PC-9 (cell line): ENCODE measurements at regions not wholly inside any gene's neighbourhood (a gene's known extent, or its start where the extent isn't known, plus 50 kb on each side); places are given as distances from the start of the nearest gene placed in this dataset.

Experiments
- BruUV-seq: library from RNA; stranded (reverse); fragments of 400-500 nt; replicated peaks from 2 replicates; lab custom pipeline; 2021; lab: Mats Ljungman, UMichigan
- CTCF ChIA-PET: fragments of 300-600 bp; sonication (Branson Sonifier 250); formaldehyde crosslinking; loops from one replicate; lab custom pipeline; 2022; ENCODE audit warnings: antibody characterized with exemption; lab: Charles Lee
- POLR2A ChIA-PET: fragments of 300-600 bp; sonication (Branson Sonifier 250); formaldehyde crosslinking; loops from one replicate; lab custom pipeline; 2022; ENCODE audit warnings: antibody characterized with exemption; ENCODE audit not compliant: unreplicated experiment; lab: Charles Lee
- DNase-seq, 2 experiments: peaks; one replicate each; pipeline versions ENCODE4 v3.0.0 to v3.0.0-alpha.2; 2015 to 2022; ENCODE audit warnings: mixed read lengths in 1 of 2
- H2AFZ ChIP-seq: fragments of 200-600 bp; sonication (generic); 2 replicates; pipeline ENCODE4 v1.8.1; 2017; ENCODE audit warnings: antibody characterized with exemption
- H3F3A ChIP-seq: fragments of 200-600 bp; sonication (generic); 2 replicates; pipeline ENCODE4 v1.8.1; 2017; ENCODE audit warnings: antibody characterized with exemption, mild to moderate bottlenecking, low read depth; ENCODE audit not compliant: insufficient read depth
- H3K27ac ChIP-seq: fragments of 200-600 bp; sonication (generic); 2 replicates; pipeline ENCODE4 v1.6.1; 2016; ENCODE audit warnings: mixed run types
- H3K27me3 ChIP-seq: fragments of 200-600 bp; sonication (generic); 2 replicates; pipeline ENCODE4 v1.6.1; 2016; ENCODE audit warnings: low read depth, mixed run types; ENCODE audit not compliant: insufficient read depth
- H3K36me3 ChIP-seq: fragments of 200-600 bp; sonication (generic); 2 replicates; pipeline ENCODE4 v1.6.1; 2016; ENCODE audit warnings: low read depth, mixed run types
- H3K4me1 ChIP-seq: fragments of 200-600 bp; sonication (generic); replicated peaks from 2 replicates; pipeline ENCODE4 v1.6.1; 2016; ENCODE audit warnings: mixed run types; ENCODE audit not compliant: insufficient read depth
- H3K4me2 ChIP-seq: fragments of 200-600 bp; sonication (generic); 2 replicates; pipeline ENCODE4 v1.6.1; 2017; ENCODE audit warnings: mixed run types
- H3K4me3 ChIP-seq: fragments of 200-600 bp; sonication (generic); 2 replicates; pipeline ENCODE4 v1.6.1; 2016; ENCODE audit warnings: mixed run types
- H3K79me2 ChIP-seq: fragments of 200-600 bp; sonication (generic); 2 replicates; pipeline ENCODE4 v1.6.1; 2017; ENCODE audit warnings: low read depth, mixed run types
- H3K9me2 ChIP-seq: fragments of 200-600 bp; sonication (generic); 2 replicates; pipeline ENCODE4 v1.8.1; 2017; ENCODE audit warnings: mild to moderate bottlenecking; ENCODE audit not compliant: insufficient read depth
- H3K9me3 ChIP-seq: fragments of 200-600 bp; sonication (generic); 2 replicates; pipeline ENCODE4 v1.8.1; 2016; ENCODE audit warnings: low read depth; ENCODE audit not compliant: insufficient read depth
- H4K20me1 ChIP-seq: fragments of 200-600 bp; sonication (generic); 2 replicates; pipeline ENCODE4 v1.8.1; 2017; ENCODE audit not compliant: insufficient read depth
- CTCF ChIP-seq: fragments of 200-600 bp; sonication (generic); conservative IDR thresholded peaks from 2 replicates; pipeline ENCODE4 v1.6.1; 2017; ENCODE audit warnings: mixed run types, antibody characterized with exemption, mild to moderate bottlenecking, moderate library complexity
- EZH2 ChIP-seq: fragments of 200-600 bp; sonication (generic); IDR thresholded peaks from 2 replicates; pipeline ENCODE4 v1.8.0; 2017; ENCODE audit warnings: antibody characterized with exemption, low read depth
- intact Hi-C: fragments of 100-400 bp; cut with micrococcal nuclease; formaldehyde crosslinking; loops from one replicate; pipeline ENCODE4 v1.10.0; 2022; ENCODE audit not compliant: unreplicated experiment

- no peaks in the 10 kb centered on the region for H3K36me3 ChIP-seq
- peaks cover 33% of the 10 kb centered on the region for H3K79me2 ChIP-seq
- no peak overlapping the region for H3K27ac ChIP-seq
- peak overlapping the region; percentile 84 for H3K4me2 ChIP-seq
- no peaks in the 10 kb centered on the region for H3K9me3 ChIP-seq
- intact Hi-C loops: no loop called here
- no peaks in the 10 kb centered on the region for H3K27me3 ChIP-seq
- no peaks in the 10 kb centered on the region for H3F3A ChIP-seq
- peak overlapping the region; percentile 66 for H3K4me3 ChIP-seq
- no TSS peak for BruUV-seq
- 0 out of 2 replicates have a peak overlapping the region, but pooled peaks have one; percentile 93 for H2AFZ ChIP-seq
- POLR2A ChIA-PET: no interaction called here
- H3K9me2 ChIP-seq: peaks cover 5% of the 10 kb centered on the region; the same call in 1 of the 2 replicates
- CTCF ChIA-PET: no interaction called here
- DNase-seq: no peak
- no peaks in the 10 kb centered on the region for H4K20me1 ChIP-seq
- no peak for TF ChIP-seq EZH2
- no peak for TF ChIP-seq CTCF
- H3K4me1 ChIP-seq: peaks cover 19% of the 10 kb centered on the region; the same call in 1 of the 2 replicates
Measured at GRCh38 chr7:112937651-112938415, 147.6 kb upstream of the TMEM168 start.

- H4K20me1 ChIP-seq: no peaks in the 10 kb centered on the region
- no peak for TF ChIP-seq CTCF
- no peak for TF ChIP-seq EZH2
- ChIA-PET POLR2A (interaction anchor here (0.7 kb wide), 1 partner anchor 1373 kb away, joined by 3 read pairs; no protein-coding TSS in a partner anchor), CTCF (no interaction called here)
- no TSS peak for BruUV-seq
- peaks cover 27% of the 10 kb centered on the region for H3K79me2 ChIP-seq
- no peaks in the 10 kb centered on the region for H3K9me2 ChIP-seq
- H3K4me2 ChIP-seq: no peak overlapping the region
- no peaks in the 10 kb centered on the region for H3K27me3 ChIP-seq
- no peak for DNase-seq
- no peaks in the 10 kb centered on the region for H3K9me3 ChIP-seq
- intact Hi-C loops: no loop called here
- H3K36me3 ChIP-seq: no peaks in the 10 kb centered on the region
- no peak overlapping the region for H3K27ac ChIP-seq
- no peak overlapping the region for H3K4me3 ChIP-seq
- H3F3A ChIP-seq: no peaks in the 10 kb centered on the region
- H2AFZ ChIP-seq: no peak overlapping the region
- peaks cover 8% of the 10 kb centered on the region; the same call in 1 of the 2 replicates for H3K4me1 ChIP-seq
Measured at GRCh38 chr7:112933598-112933997, 143.4 kb upstream of the TMEM168 start.

GRCh38 chr7:112930787-112931186 is 140.6 kb upstream of the TMEM168 start:
- CTCF ChIA-PET: no interaction called here
- POLR2A ChIA-PET: interaction anchor here (0.6 kb wide), 1 partner anchor 114 kb away, joined by 10 read pairs; no protein-coding TSS in a partner anchor
- Histone ChIP-seq H3F3A (no peaks in the 10 kb centered on the region), H3K79me2 (no peaks in the 10 kb centered on the region; the same call in 1 of the 2 replicates), H3K27ac (no peak overlapping the region), H3K36me3 (no peaks in the 10 kb centered on the region), H3K9me2 (no peaks in the 10 kb centered on the region), H2AFZ (no peak overlapping the region), H3K4me3 (no peak overlapping the region), H3K9me3 (no peaks in the 10 kb centered on the region), H3K27me3 (no peaks in the 10 kb centered on the region), H3K4me2 (no peak overlapping the region), H3K4me1 (no peaks in the 10 kb centered on the region), H4K20me1 (peaks cover 5% of the 10 kb centered on the region; the same call in 1 of the 2 replicates)
- no peak for DNase-seq
- intact Hi-C loops: no loop called here
- TF ChIP-seq CTCF (no peak), EZH2 (no peak)
- no TSS peak for BruUV-seq
